ENCODE measurements at regions not wholly inside any gene's neighbourhood (a gene's known extent, or its start where the extent isn't known, plus 50 kb on each side); places are given as distances from the start of the nearest gene placed in this dataset.

DNA sequence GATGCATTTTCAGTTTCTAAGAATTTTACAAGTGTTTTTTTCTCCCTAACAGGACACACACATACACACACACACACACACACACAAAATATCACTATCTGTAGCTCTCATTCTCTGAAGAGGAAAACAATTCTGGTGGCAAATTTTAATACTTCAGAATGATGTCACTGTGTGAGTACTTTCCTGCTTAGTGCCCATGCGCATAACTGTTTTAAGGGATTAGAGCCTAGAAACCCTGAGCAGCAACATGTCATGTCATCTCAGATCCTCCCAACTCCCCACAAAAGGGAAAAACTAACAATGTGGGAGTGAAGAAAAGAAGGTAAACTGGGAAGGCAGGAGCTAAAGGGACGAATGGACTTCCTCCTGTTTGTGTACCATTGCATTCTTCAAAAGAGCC is 401.2 kb downstream of the SPRY2 start (continued):
- TF ChIP-seq, protein P1, sequence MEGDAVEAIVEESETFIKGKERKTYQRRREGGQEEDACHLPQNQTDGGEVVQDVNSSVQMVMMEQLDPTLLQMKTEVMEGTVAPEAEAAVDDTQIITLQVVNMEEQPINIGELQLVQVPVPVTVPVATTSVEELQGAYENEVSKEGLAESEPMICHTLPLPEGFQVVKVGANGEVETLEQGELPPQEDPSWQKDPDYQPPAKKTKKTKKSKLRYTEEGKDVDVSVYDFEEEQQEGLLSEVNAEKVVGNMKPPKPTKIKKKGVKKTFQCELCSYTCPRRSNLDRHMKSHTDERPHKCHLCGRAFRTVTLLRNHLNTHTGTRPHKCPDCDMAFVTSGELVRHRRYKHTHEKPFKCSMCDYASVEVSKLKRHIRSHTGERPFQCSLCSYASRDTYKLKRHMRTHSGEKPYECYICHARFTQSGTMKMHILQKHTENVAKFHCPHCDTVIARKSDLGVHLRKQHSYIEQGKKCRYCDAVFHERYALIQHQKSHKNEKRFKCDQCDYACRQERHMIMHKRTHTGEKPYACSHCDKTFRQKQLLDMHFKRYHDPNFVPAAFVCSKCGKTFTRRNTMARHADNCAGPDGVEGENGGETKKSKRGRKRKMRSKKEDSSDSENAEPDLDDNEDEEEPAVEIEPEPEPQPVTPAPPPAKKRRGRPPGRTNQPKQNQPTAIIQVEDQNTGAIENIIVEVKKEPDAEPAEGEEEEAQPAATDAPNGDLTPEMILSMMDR (conservative IDR thresholded peaks at IDR 0.05; ENCODE audit: low read depth in 2 of 2) = no peak

- no peak overlapping the region for H3K27ac Mint-ChIP-seq
- H3K27me3 Mint-ChIP-seq (ENCODE audit: insufficient read depth, low read depth, poor library complexity) = no peaks in the 10 kb centered on the region
- Histone ChIP-seq H4K20me1 (replicated peaks; ENCODE audit: insufficient read depth) (no peaks in the 10 kb centered on the region), H2AFZ (no peak overlapping the region), H3K36me3 (ENCODE audit: insufficient read depth) (no peaks in the 10 kb centered on the region), H3K27me3 (ENCODE audit: insufficient read depth) (no peaks in the 10 kb centered on the region), H3K9me2 (ENCODE audit: insufficient read depth) (no peaks in the 10 kb centered on the region), H3F3A (replicated peaks; ENCODE audit: low read depth) (no peaks in the 10 kb centered on the region), H3K27ac (ENCODE audit: low read depth) (no peak overlapping the region), H3K4me2 (no peak overlapping the region), H3K4me1 (ENCODE audit: insufficient read depth) (no peaks in the 10 kb centered on the region), H3K4me3 (no peak overlapping the region), H3K79me2 (replicated peaks; ENCODE audit: insufficient read depth) (no peaks in the 10 kb centered on the region)
- TF ChIP-seq, protein P2, sequence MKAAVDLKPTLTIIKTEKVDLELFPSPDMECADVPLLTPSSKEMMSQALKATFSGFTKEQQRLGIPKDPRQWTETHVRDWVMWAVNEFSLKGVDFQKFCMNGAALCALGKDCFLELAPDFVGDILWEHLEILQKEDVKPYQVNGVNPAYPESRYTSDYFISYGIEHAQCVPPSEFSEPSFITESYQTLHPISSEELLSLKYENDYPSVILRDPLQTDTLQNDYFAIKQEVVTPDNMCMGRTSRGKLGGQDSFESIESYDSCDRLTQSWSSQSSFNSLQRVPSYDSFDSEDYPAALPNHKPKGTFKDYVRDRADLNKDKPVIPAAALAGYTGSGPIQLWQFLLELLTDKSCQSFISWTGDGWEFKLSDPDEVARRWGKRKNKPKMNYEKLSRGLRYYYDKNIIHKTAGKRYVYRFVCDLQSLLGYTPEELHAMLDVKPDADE (IDR thresholded peaks at IDR 0.05) = no peak
- no peaks in the 10 kb centered on the region for H3K9me3 Mint-ChIP-seq
- ATAC-seq = no peak
- H3K36me3 Mint-ChIP-seq (ENCODE audit: low read depth) = no peaks in the 10 kb centered on the region
- peaks cover 6% of the 10 kb centered on the region; the same call in 2 of the 3 replicates for H3K4me1 Mint-ChIP-seq
- DNase-seq (ENCODE audit: low spot score) = no peak
- H3K4me3 Mint-ChIP-seq = no peak overlapping the region
These were observed 403.1 kb downstream of the SPRY2 start for GRCh38 chr13:79937771-79938216.

DNA sequence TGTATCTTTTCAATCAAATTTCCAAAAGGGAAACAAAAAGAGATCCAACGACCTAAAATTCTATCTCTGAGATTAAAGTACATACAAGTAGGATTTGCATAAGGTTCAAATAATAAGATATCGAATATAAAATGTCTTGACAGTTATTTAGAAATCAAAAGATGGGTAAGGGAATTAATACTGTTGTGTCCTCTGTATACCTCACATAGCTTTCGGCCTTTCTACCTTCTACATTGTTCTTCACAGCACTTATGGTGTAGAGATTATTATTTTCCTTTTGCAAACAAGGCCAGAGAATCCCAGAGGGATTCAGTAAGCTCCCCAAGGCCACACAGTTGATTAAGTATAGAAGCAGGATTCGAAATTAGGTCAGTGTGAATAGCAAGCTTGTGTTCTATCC is 403.6 kb downstream of the SPRY2 start:
- DNase-seq (ENCODE audit: low spot score) = no peak
- Histone ChIP-seq H3K79me2 (replicated peaks; ENCODE audit: insufficient read depth) (no peaks in the 10 kb centered on the region), H3F3A (replicated peaks; ENCODE audit: low read depth) (no peaks in the 10 kb centered on the region), H3K9me2 (ENCODE audit: insufficient read depth) (no peaks in the 10 kb centered on the region), H4K20me1 (replicated peaks; ENCODE audit: insufficient read depth) (no peaks in the 10 kb centered on the region), H3K36me3 (ENCODE audit: insufficient read depth) (no peaks in the 10 kb centered on the region), H2AFZ (no peak overlapping the region), H3K27ac (ENCODE audit: low read depth) (no peak overlapping the region), H3K4me1 (ENCODE audit: insufficient read depth) (no peaks in the 10 kb centered on the region), H3K4me3 (no peak overlapping the region), H3K4me2 (no peak overlapping the region), H3K27me3 (ENCODE audit: insufficient read depth) (no peaks in the 10 kb centered on the region)
- ATAC-seq = no peak
- Mint-ChIP-seq H3K9me3 (no peaks in the 10 kb centered on the region), H3K4me1 (peaks cover 6% of the 10 kb centered on the region; the same call in 2 of the 3 replicates), H3K4me3 (no peak overlapping the region), H3K36me3 (ENCODE audit: low read depth) (no peaks in the 10 kb centered on the region), H3K27ac (no peak overlapping the region), H3K27me3 (ENCODE audit: insufficient read depth, low read depth, poor library complexity) (no peaks in the 10 kb centered on the region)
- no peak for TF ChIP-seq ZNF114 (CRISPR knock-in tag; IDR thresholded peaks at IDR 0.05)
- no peak for TF ChIP-seq ZNF462 (CRISPR knock-in tag; IDR thresholded peaks at IDR 0.05)
- TF ChIP-seq EZH2 (IDR thresholded peaks at IDR 0.05; ENCODE audit: low read depth, unreplicated experiment) = no peak
- TF ChIP-seq, protein P2 (IDR thresholded peaks at IDR 0.05) = no peak
- TF ChIP-seq, protein P1 (conservative IDR thresholded peaks at IDR 0.05; ENCODE audit: low read depth in 2 of 2) = no peak
- no peak for TF ChIP-seq ZNF331 (CRISPR knock-in tag; IDR thresholded peaks at IDR 0.05; ENCODE audit: low read depth)
- no peak for TF ChIP-seq POLR2AphosphoS5 (IDR thresholded peaks at IDR 0.05; ENCODE audit: low read depth)

Measured in GM23338 (cell line).